GM12864 (cell line): ENCODE measurements at regions not wholly inside any gene's neighbourhood (a gene's known extent, or its start where the extent isn't known, plus 50 kb on each side); places are given as distances from the start of the nearest gene placed in this dataset.

Source experiments
- DNase-seq: peaks from one replicate; pipeline ENCODE4 v3.0.0-alpha.2; 2011; ENCODE audit warnings: low read depth
- H3K4me3 ChIP-seq: 2 replicates; pipeline ENCODE4 v1.5.1; 2011; ENCODE audit warnings: mild to moderate bottlenecking, low read depth, low read length, control low read depth
- CTCF ChIP-seq: IDR thresholded peaks from 2 replicates; pipeline ENCODE4 v1.5.1; 2011; ENCODE audit warnings: low read depth, mild to moderate bottlenecking, moderate library complexity, low read length, control low read depth, inconsistent platforms; ENCODE audit errors: missing control alignments

- no peak for TF ChIP-seq CTCF
- DNase-seq, result no peak
- no peak overlapping the region for H3K4me3 ChIP-seq
Measured at GRCh38 chr14:71203306-71203705, 296.0 kb downstream of the PCNX1 start.

DNA sequence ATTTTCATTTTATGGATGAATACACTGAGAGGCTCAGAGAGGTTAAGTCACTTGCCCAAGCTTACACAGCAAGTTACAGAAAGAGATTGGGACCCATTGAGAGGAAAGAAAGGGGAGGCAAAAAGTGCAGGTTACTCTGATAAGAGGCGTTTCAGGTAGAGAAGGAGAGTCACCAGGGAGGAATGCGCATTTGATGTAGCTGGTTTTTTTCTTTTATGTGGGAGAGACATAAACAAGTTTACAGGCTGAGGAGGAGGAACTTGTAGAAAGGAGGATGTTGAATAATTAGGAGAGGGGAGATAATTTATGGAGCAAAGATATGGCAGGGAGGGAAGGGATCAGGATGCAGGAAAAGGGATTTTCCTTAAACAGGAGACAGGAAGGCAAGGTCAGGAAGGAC lies 297.0 kb downstream of the PCNX1 start:
- H3K4me3 ChIP-seq, result no peak overlapping the region
- no peak for DNase-seq
- TF ChIP-seq CTCF, result no peak

- no peak for DNase-seq
- TF ChIP-seq CTCF, result no peak
Measured at GRCh38 chr14:71204768-71205167, 297.5 kb downstream of the PCNX1 start.

GRCh38 chr14:71206123-71206522 lies 298.9 kb downstream of the PCNX1 start:
- no peak for DNase-seq
- H3K4me3 ChIP-seq, result no peak overlapping the region
- no peak for TF ChIP-seq CTCF

More at GRCh38 chr14:71204768-71205167, 297.5 kb downstream of the PCNX1 start:
- H3K4me3 ChIP-seq, result no peak overlapping the region

GRCh38 chr14:71206766-71207371 lies 299.6 kb downstream of the PCNX1 start:
- no peak for TF ChIP-seq CTCF
- H3K4me3 ChIP-seq, result no peak overlapping the region
- DNase-seq, result no peak

DNA sequence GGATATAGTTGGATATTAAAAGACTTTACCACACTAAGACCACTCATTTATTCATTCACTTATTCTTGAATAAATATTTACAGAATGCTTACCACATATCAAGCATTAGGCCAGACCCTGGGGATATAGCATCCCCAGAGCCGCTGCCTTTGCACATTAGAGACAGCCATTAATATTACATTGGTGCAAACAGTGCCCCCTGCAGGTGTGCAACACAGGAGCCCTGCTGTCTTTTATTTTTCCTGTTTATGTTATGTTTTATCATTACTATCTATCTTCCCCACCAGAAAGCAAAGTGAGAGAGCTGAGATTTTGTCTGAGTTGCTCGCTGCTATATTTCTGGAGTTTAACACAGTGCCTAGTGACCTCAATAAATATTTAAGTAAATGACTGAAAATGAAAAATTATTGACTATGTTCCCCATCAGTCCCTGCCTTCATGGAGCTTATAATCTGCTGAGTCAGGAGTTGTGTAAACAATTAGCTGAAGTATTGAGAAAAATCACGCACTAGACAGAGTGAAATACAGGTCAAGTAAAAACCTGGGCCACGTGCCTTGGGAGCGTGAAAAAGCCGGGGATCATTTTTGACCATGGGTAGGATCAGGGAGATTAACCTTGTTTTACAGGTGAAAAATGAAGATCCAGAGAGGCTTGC lies 301.6 kb downstream of the PCNX1 start:
- TF ChIP-seq CTCF, result peak; percentile 14
- DNase-seq, result no peak
- no peak overlapping the region for H3K4me3 ChIP-seq

GRCh38 chr14:71209888-71210287 lies 302.6 kb downstream of the PCNX1 start:
- H3K4me3 ChIP-seq, result no peak overlapping the region

More at GRCh38 chr14:71209888-71210287, 302.6 kb downstream of the PCNX1 start:
- no peak for DNase-seq
- TF ChIP-seq CTCF, result no peak
